ENCODE measurements at regions not wholly inside any gene's neighbourhood (a gene's known extent, or its start where the extent isn't known, plus 50 kb on each side); places are given as distances from the start of the nearest gene placed in this dataset.

DNA sequence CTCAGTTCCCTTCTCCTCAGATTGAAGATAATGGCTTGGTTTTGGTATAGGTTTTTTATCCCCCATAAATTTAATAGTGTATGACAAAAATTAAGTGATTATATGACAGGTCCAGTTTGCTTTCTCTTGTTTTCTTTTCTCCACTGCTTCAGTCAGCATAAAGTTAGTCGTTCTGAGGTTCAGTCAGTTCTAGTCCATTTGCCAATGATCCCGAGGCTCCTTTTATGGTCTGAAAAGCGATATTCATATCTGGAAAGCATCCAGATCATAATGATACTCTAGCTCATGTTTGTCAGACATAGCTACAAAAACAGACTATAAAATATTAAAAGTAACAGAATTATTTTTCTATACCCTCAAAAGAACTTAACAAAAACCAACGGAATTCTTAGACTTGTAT lies 67.1 kb upstream of the SLC38A4 start:
- Histone ChIP-seq H4K20me1 (ENCODE audit: control insufficient read depth, insufficient read depth, insufficient read length) (no peaks in the 10 kb centered on the region), H4K5ac (ENCODE audit: insufficient read length, low read depth, low read length) (no peak overlapping the region), H2BK12ac (ENCODE audit: insufficient read length, low read depth, low read length) (no peak overlapping the region), H3T11ph (ENCODE audit: low read length) (no peak overlapping the region), H2BK5ac (ENCODE audit: insufficient read length, low read length) (no peak overlapping the region), H3K18ac (ENCODE audit: insufficient read length, low read depth, low read length) (no peak overlapping the region), H3K4ac (ENCODE audit: low read depth, low read length) (no peak overlapping the region), H3K23ac (ENCODE audit: insufficient read length, low read depth, low read length) (no peak overlapping the region), H2BK15ac (ENCODE audit: low read depth, low read length) (no peak overlapping the region), H3K4me1 (ENCODE audit: insufficient read depth, low read length) (no peaks in the 10 kb centered on the region), H3K79me2 (ENCODE audit: insufficient read depth, low read length) (no peaks in the 10 kb centered on the region), H3K4me2 (ENCODE audit: insufficient read depth, insufficient read length, low read length) (no peak overlapping the region), H3K27me3 (ENCODE audit: insufficient read depth, low read length) (no peaks in the 10 kb centered on the region), H3K27ac (ENCODE audit: insufficient read length, low read depth, low read length) (no peak overlapping the region), H2BK20ac (ENCODE audit: low read depth, low read length, poor library complexity, severe bottlenecking) (no peak overlapping the region), H3K9ac (ENCODE audit: extremely low read depth, insufficient read length, low read length) (no peak overlapping the region), H4K8ac (replicated peaks; ENCODE audit: insufficient read length, low read depth, low read length) (no peak overlapping the region), H3K23me2 (ENCODE audit: insufficient read length, low read depth, low read length, poor library complexity, severe bottlenecking) (no peaks in the 10 kb centered on the region), H2AFZ (ENCODE audit: low read length) (no peak overlapping the region), H3K14ac (ENCODE audit: insufficient read depth, low read length) (no peak overlapping the region), H3K9me3 (ENCODE audit: control insufficient read depth, low read depth, low read length) (no peaks in the 10 kb centered on the region), H3K79me1 (ENCODE audit: insufficient read depth, low read depth, low read length, poor library complexity, severe bottlenecking) (no peaks in the 10 kb centered on the region), H4K91ac (ENCODE audit: insufficient read length, low read depth, low read length) (no peak overlapping the region), H2AK5ac (ENCODE audit: insufficient read length, low read length) (no peak overlapping the region), H2BK120ac (ENCODE audit: low read depth, low read length, poor library complexity, severe bottlenecking) (no peak overlapping the region), H3K56ac (ENCODE audit: insufficient read length, low read depth, low read length) (no peak overlapping the region)
- H3K9me3 Mint-ChIP-seq = no peaks in the 10 kb centered on the region; a peak in 3 of 5 replicates
- H3K4me3 Mint-ChIP-seq = no peak overlapping the region
- no peaks in the 10 kb centered on the region for H3K27me3 Mint-ChIP-seq (ENCODE audit: low read depth)
- no CpG with 5 or more reads among the region's 4 CpGs for WGBS (ENCODE audit: extremely low coverage, insufficient read length, low lambda C conversion rate)
- DNase-seq = no peak
- no peak overlapping the region for H3K27ac Mint-ChIP-seq
- H3K4me1 Mint-ChIP-seq = no peaks in the 10 kb centered on the region
- no peaks in the 10 kb centered on the region for H3K36me3 Mint-ChIP-seq (ENCODE audit: insufficient read depth in 1 of 3, low read depth in 3 of 3)
- TF ChIP-seq, protein P1, sequence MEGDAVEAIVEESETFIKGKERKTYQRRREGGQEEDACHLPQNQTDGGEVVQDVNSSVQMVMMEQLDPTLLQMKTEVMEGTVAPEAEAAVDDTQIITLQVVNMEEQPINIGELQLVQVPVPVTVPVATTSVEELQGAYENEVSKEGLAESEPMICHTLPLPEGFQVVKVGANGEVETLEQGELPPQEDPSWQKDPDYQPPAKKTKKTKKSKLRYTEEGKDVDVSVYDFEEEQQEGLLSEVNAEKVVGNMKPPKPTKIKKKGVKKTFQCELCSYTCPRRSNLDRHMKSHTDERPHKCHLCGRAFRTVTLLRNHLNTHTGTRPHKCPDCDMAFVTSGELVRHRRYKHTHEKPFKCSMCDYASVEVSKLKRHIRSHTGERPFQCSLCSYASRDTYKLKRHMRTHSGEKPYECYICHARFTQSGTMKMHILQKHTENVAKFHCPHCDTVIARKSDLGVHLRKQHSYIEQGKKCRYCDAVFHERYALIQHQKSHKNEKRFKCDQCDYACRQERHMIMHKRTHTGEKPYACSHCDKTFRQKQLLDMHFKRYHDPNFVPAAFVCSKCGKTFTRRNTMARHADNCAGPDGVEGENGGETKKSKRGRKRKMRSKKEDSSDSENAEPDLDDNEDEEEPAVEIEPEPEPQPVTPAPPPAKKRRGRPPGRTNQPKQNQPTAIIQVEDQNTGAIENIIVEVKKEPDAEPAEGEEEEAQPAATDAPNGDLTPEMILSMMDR (conservative IDR thresholded peaks at IDR 0.05) = no peak

Data from H9 (cell line).